GM18498 (cell line): ENCODE measurements at regions not wholly inside any gene's neighbourhood (a gene's known extent, or its start where the extent isn't known, plus 50 kb on each side); places are given as distances from the start of the nearest gene placed in this dataset.

Experiments
- ATAC-seq: cut with Tn5 transposase; IDR thresholded peaks from one replicate; pipeline ENCODE4 v1.9.1; 2021; ENCODE audit warnings: mild to moderate bottlenecking, moderate library complexity; ENCODE audit not compliant: unreplicated experiment

DNA sequence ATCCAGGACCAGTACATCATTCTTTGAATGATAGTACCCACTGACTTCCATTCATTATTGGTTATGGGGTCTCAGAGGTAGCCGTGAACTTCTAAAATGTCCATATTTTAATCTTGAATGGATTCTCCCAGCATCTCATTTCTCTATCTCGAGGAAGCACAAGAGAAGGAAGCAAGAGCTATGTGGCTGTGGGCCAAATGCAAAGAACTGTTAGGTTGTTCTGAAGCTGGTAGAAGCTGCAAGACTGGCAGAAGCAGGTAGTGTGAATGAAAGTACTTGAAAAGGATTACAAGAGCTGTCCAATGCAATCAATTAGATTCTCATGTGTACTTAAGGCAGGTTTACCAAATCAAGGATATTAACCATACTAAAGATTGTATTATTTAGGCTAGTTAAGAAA is 1131.8 kb downstream of the GRIK2 start:
- ATAC-seq = no peak

DNA sequence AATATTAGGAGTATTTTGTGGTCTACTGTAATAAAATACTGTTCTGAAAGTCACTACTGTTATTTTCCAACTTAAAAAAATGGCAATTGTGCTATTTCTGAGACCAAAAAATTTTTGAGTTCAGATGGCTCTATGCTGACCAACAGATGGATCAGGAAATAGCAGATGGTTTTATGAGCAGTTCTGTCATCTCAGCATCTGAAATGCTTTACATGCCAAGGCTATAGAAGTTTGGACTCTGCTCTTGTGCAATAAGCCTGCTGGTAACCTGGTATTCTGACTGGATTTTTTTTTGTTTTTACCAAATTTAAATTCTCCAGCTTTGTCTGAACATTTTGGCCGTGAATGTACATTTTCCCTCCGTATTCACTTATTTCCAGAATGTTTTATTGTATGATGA is 1127.5 kb downstream of the GRIK2 start:
- no peak for ATAC-seq

DNA sequence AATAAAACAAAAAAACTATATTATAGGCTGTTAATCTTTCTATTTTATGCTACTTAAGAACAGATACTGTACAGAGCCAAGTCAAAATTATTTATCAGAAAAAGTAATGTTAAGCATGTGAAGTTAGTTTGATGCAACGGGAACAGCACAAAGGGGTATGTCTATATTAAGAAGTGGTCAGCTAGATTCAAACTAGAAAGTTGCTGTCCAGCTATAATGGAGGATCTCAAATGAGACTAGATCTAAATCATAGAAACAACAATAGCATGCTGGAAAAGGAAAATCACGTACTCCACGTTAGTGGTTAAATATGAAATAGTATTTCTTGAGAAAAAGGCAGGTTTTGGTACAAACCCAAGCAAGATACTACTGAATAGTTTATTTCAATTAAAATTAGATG is 1124.0 kb downstream of the GRIK2 start:
- no peak for ATAC-seq

DNA sequence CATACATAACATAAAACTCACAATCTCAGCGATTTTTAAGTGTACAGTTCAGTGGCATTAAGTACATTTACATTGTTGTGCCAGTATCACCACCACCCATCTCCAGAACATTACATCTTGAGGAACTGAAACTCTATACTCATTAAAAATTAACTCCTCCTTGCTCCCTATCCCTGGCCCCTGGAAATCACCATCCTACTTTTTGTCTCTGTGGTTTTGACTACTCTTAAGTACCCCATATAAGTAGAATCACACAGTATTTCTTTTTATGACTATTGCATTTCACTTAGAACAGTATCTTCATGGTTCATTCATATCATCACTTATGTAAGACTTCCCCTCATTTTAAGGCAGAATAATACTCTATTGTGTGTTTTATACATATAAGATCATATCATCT is 1108.1 kb downstream of the GRIK2 start:
- ATAC-seq = peak; percentile 44

DNA sequence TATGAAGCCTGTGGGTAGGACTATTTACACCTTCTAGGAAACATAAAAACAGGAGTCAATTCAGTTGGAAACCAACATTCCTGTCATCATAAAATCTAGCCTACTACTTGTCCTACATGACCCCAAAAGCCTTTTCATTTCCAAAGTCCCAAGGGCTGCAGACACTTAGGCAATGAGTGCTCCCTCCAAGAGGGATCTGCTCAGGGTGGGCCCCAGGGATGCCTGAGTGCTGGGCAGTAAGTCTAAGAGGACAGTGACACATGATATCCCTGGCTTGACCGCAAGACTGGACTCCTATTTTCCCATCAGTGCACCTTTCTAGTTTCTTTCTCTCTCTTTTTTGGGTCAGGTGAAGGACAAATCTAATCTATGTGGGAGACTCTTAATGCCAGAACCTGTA is 1101.3 kb downstream of the GRIK2 start:
- no peak for ATAC-seq

DNA sequence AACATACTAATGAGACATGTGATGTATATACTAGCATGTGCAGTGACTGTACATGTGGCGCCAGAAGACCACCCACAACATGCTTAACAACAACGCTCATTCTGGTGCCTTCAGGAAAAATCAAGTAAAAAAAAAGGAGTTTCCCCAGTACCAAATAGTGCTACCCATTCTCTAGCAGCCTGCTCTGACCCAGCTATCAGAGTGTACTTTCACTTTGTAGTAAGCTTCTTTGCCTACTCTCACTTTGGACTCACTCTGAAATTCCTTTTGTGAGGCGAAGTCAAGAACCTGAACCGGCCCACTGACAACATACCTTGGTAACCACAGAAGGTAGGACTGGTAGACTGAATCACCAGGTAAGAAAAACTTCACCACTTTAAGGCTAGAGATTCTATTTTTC is 1100.0 kb downstream of the GRIK2 start:
- no peak for ATAC-seq

DNA sequence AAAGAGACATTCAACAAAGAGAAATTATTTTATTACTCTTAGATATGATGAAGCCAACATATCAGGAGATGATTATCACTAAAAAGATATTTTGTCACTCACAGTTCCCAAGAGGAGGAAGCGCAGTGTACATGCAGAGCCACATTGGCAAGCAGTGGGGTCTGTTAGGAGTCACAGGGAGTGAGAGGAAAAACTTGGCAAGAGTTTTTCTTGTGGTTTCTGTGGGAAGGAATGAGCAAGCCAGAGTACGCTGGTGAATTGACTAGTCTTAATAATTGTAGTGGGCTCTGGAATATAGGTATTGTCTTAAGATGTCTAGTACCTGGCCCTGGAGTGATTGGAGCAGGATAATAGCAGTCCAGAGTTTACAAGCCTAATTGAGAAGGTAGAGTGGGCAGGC is 1095.2 kb downstream of the GRIK2 start:
- no peak for ATAC-seq

DNA sequence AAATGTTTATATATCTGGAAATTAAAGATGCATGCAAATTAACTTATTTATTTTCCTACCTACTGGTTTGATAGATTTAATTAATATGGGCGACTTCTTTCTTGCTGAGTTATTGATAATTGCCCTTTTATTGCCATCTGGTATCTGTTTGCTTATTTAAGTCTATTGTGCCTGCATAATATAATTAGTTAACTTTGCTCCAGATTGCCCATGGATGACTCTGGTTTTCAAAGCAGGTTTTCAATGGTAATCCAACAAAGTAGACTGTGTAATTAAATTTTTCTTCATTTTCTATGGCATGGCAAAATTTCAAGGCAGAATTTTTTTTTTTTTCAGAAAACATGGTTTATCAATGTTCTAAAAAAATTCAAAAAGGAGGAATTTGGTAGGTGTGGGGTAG is 1092.0 kb downstream of the GRIK2 start:
- no peak for ATAC-seq

DNA sequence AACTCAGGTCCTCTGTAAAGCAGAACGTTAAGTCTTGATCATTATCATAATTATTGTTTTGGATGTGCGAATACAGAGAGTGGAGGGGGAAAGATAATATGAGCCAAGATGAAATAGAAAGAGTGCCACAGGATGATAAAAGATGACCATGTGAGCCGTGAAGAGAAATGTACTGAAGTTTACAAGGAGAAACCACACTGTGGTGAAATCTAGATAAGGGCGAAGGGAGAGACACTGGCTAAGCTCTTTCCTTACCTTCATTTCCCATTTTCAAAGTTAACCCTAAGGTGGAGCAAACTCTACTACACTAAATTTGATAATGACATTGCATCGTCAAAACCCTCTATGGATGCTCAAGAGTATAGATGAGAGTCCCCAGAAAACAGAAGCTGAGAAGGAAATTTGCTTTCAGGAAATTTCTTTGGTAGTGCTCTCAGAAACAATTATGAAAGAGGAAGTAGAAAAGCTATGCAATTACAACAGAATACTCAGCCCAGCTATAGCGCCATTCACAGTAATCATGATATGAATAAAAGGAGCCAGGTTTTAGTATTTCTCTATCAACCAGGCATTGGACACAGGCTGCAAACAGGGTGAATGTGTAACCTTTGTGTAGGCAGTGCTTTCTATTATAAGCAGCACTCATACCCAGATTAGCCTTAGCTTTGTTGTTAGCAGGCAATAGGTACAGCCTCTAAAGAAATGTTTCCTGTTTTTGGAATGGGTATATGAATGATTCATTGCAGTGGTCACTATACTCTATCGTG is 1080.7 kb downstream of the GRIK2 start:
- no peak for ATAC-seq

DNA sequence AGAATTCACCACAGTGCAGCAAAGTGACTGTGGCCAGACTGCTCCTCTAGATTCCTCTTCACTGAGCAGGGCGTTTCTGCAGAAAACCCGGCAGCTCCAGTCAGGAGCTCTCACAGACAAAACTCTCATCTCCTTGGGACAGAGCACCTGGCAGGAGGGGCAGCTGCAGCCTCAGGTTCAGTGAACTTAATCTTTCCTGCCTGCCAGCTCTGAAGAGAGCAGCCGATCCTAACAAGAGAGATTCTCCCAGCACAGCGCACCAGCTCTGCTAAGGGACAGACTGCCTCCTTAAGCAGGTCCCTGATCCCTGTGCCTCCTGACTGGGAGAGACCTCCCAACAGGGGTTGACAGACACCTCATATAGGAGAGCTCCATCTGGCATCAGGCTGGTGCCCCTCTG is 1065.5 kb downstream of the GRIK2 start:
- no peak for ATAC-seq

DNA sequence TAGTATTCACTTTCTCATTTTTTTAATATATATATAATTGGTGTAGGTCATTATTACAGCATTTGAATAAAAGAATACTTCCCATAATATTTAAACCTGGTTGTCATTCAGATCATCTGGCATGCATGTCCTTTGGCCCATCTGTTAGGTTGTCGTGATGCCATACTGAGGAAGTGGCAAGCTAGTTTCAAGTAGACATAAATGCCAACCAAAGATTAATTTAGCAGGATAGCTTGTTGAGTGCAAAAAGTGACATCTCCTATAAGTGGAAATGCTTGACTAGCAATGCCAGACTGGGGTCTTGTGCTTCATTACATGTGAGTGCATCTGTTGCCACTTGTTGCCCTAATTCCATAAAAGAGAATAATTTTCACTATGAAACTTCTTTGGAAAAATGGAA is 1044.7 kb downstream of the GRIK2 start:
- no peak for ATAC-seq

DNA sequence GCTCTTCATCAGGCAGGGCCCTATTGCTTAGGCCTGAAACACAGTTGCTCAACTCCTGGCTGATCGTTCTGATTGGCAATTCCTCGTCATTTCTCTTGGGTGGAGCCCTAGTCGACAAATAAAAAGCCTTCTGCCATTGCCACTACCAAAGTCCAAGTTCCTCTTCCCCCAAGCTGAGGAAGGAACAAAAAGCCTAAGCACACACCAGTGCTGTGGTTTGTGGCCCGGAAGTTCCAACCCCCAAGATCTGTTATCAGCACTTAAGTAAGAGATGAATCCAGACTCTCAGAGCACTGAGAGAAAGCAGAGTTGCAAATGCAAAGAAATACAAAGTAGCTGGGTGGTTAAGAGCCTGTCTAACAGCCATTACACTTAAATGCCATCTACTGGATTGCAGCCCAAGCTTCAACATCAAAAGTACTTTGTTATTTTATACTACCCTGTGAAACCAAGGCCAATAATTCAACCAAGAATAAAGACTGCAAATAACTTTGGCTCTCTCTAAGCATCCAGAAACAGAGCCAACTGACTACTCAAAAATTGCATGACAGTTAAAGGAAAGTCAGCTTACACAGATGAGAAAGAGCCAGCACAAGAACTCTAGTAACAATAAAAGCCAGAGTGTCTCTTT is 1024.0 kb downstream of the GRIK2 start:
- no peak for ATAC-seq

DNA sequence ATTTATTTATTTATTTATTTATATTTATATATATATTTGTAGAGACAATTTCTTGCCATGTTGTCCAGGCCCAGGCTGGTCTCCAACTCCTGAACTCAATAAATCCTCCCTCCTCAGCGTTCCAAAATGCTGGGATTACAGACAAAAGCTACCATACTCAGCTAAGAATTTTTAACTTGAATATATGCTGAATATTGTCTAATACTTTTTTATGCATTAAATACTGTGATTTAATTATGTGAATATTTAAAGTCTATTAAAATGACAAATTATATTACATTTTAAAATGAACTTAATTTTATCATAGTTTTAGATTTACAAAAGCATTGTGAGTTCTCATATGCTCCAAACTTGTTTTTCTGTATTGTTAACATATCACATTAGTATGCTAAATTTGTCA is 1022.4 kb downstream of the GRIK2 start:
- ATAC-seq = no peak

DNA sequence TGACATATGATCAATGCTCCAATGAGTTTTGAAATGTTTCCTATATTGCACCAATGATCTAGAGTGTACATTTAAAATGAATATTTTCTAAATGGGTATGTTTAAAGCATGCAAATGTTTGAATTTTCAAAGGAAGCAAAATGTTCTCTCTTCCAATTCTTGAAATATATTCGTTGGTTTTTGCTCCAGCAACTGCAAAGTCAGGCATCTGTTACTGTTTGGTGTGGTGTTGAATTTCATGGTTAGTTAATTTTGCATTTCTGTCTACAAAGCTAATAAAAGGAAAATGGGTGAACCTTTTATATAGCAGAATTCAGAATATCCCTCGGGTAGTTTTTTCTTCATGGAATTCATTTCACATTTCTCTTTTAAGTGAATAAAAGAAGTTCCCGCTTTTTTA is 1018.3 kb downstream of the GRIK2 start:
- ATAC-seq = no peak

DNA sequence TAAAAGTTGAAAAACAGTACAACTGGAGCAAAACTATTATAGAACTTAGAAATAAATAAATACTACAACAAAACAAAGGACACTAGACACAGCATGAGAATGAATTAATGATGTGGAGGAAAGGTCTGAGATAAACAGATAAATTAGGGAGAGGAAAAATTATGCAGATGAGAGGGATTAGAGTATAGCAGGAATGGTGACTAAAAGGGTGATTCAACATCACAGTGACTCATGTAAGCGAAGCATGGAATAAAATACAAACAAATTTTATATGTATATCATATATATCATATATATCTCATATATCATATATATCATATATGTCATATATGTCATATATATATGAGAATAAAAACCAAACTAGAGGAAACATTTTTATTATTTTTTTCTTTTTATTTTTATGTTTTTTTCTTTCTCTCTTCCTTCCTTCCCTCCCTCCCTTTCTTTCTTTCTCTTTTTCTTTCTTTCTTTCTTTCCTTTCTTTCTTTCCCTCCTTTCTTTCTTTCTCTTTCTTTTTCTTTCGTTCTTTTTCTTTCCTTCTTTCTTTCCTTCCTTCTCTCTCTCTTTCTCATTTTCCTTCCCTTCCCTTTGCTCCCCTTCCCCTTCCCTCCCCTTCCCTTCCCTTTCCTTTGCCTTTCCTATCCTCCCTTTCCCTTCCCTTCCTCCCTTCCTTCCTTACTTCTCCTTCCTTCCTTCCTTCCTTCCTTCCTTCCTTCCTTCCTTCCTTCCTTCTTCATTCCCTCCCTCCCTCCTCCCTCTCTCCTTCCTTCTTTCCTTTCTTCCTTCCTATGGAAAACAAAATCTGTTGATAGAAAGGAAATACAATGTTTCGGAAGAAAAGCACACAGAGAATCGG is 1014.6 kb downstream of the GRIK2 start:
- ATAC-seq = no peak

DNA sequence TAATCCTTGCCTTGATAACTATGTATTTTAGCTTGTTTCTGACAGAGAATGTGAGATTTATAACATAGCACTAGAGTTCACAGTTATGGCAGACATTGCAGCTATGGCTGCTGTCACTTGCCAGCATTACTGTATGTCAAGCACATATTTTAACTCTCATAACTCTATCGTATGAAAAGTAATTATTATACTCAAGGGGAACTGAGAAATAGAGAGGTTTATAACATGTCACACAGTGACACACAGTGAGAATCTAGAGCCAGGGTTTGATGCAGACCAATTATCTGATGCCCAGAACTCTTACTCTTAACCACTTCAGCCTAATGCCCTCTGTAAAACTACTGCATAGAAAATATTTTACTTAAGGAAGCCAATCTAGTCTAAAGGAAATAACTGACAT is 1012.4 kb downstream of the GRIK2 start:
- no peak for ATAC-seq

DNA sequence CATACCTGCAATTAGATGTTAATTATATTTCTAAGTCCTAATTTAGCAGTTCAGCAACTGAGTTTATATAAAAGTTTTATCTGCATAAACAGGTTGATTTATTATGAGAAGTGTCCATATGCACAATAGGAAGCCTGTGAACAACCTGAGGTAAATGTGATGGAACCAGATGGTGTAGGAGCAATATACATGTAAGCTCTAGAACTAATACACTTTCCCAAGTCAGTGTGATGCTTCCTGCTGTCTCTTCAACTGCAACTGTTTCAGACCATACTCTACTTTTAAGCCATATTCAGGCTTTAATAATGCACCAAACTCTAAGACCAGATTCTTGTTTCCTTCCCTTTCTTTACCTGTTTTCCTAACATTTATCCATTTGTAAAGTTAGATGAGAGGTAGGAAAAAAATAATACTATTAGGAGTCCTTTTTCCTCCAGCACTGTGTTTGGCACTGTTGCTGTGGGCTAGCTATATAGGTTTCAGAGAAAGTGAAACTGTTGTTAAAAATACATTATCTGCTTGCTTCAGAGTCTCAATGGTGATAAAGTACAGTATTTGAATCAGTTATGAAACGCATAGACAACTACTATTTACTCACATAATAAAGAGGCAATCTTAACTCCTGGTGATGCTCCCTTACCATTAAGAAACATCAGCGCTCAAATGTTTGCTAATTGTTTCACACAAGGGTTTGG is 1009.3 kb downstream of the GRIK2 start:
- ATAC-seq = peak; percentile 70

DNA sequence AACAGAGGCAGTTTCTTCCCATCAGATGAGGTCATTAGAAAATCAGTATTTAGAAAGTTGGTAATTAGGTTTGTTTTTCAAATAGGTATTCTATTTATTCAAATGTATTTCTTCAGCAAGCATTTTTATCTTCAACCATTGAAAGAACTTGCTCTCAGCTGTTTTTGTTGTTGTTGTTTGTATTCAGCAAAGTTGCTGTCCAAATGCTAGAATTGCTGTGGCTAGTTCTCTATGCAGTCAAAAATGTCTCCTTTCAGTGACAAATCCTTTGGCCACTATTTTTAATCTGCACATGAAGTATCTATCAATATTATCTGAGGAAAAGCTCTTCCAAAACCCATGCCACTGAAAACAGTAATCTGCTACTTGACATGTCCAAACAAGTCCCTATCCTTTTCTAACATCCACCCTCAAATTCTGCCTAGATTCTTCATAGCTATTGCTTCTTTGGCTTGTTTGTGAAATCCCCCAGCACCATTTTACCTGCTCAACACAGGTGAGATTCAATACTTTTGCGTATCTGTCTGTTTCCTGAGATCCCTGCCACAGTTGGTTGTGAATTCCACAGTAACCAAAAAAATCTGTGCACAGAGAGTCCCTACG is 1005.4 kb downstream of the GRIK2 start:
- no peak for ATAC-seq

DNA sequence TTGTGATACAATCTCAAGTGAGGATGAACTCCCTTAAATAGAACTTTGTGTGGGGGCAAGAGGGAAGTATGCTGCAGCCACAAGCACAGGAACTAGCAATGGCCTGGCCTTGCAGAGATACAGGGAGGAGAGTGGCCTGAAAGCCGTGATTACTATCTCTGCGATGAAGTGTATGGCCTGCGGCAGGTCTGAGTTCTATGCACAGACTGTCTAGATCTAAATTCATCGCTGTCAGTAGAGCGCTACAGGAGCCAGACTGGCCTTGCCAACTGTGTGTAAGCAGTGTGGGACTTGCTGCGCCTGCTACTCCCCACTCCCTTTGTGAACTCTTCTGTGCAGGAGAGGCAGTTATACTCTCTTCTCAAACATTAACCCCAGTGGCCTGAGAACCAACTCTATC is 997.0 kb downstream of the GRIK2 start:
- ATAC-seq = no peak

DNA sequence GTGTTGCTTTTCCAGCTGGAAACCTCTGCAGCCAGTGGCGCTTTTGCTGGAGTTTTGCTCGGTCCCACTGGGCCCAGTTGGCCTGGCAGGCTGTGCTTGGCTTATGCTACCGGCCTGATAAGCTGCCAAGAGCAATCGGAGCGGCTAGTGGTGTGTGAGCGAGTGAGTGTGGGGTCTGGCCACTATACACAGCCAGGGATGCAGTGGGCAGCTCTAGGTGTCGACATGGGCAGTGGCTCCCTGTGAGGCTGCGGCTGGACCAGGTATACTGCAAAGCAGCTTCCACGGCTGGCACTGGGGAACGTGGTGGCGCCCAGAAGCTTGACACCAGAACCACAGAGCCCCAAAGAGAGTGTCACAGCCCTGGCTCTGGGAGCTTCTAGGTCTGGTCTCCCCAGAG is 996.5 kb downstream of the GRIK2 start:
- no peak for ATAC-seq
